Activated CD4-positive, alpha-beta memory T cell treated with anti-CD3 and anti-CD28 coated beads for 36 hours (primary cell): ENCODE measurements at regions not wholly inside any gene's neighbourhood (a gene's known extent, or its start where the extent isn't known, plus 50 kb on each side); places are given as distances from the start of the nearest gene placed in this dataset.
"Not testable (repeated sequence)": the region's sequence is repeated elsewhere in the genome, so short reads cannot be mapped to it uniquely, and the experiment has no call there.

ENCODE experiments used
- CTCF ChIA-PET: fragments of 350-600 bp; sonication (Branson Sonifier 250); formaldehyde crosslinking; loops from one replicate; lab custom pipeline; 2021; ENCODE audit warnings: antibody characterized with exemption, inconsistent platforms; lab: Charles Lee
- POLR2A ChIA-PET: fragments of 350-600 bp; sonication (Branson Sonifier 250); formaldehyde crosslinking; loops from one replicate; lab custom pipeline; 2021; ENCODE audit warnings: antibody characterized with exemption; lab: Charles Lee
- DNase-seq: peaks from one replicate; pipeline ENCODE4 v3.0.0-alpha.2; 2020
- H3K27ac Mint-ChIP-seq: one replicate; pipeline ENCODE4 v1.8.0; 2021; ENCODE audit warnings: mixed read lengths
- H3K27me3 Mint-ChIP-seq: one replicate; pipeline ENCODE4 v1.8.0; 2021; ENCODE audit warnings: mixed read lengths
- H3K36me3 Mint-ChIP-seq: one replicate; pipeline ENCODE4 v1.8.0; 2021; ENCODE audit warnings: mixed read lengths
- H3K4me1 Mint-ChIP-seq: one replicate; pipeline ENCODE4 v1.8.0; 2021; ENCODE audit warnings: low read depth, mixed read lengths
- H3K4me3 Mint-ChIP-seq: one replicate; pipeline ENCODE4 v1.8.0; 2021; ENCODE audit warnings: mild to moderate bottlenecking, mixed read lengths
- H3K9me3 Mint-ChIP-seq: one replicate; pipeline ENCODE4 v1.8.0; 2021; ENCODE audit warnings: mixed read lengths
- intact Hi-C: fragments of 100-400 bp; cut with micrococcal nuclease; formaldehyde crosslinking; loops from one replicate; pipeline ENCODE4 v1.15.1; 2023

GRCh38 chr16:73404001-73404400 is 356.1 kb upstream of the ZFHX3 start:
- DNase-seq = no peak
- ChIA-PET POLR2A (no interaction called here), CTCF (no interaction called here)
- Mint-ChIP-seq H3K4me3 (no peak overlapping the region), H3K27me3 (no peaks in the 10 kb centered on the region), H3K36me3 (no peaks in the 10 kb centered on the region), H3K9me3 (no peaks in the 10 kb centered on the region), H3K27ac (no peak overlapping the region), H3K4me1 (no peaks in the 10 kb centered on the region)
- intact Hi-C loops = no loop called here

DNA sequence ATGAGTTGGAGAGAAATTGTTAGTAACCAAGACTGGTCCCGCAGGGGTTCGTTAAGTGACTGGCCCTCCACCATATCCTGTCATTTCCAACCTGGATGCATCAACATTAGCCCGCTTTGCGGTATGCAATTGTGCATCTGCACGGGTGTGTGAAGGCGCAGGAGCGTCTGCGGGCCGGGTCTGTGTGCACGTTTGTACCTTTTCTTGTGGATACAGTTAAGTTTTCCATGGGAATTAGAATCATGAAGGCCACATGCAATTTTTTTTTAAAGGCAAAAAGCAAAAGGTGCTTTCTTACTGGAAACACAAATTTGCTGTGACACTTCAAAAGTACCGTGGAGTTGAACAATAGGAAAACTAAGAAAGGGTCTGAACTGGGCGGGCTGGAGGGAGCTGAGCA is 355.4 kb upstream of the ZFHX3 start:
- no peak for DNase-seq

GRCh38 chr16:73400951-73401350 is 353.0 kb upstream of the ZFHX3 start:
- ChIA-PET CTCF (no interaction called here), POLR2A (no interaction called here)
- Mint-ChIP-seq H3K36me3 (no peaks in the 10 kb centered on the region), H3K27ac (no peak overlapping the region), H3K4me3 (no peak overlapping the region), H3K4me1 (no peaks in the 10 kb centered on the region), H3K27me3 (no peaks in the 10 kb centered on the region), H3K9me3 (no peaks in the 10 kb centered on the region)
- no peak for DNase-seq
- intact Hi-C loops = no loop called here

More for the DNA sequence above, 355.4 kb upstream of the ZFHX3 start:
- intact Hi-C loops = no loop called here
- H3K4me3 Mint-ChIP-seq = no peak overlapping the region
- no peaks in the 10 kb centered on the region for H3K4me1 Mint-ChIP-seq
- H3K36me3 Mint-ChIP-seq = no peaks in the 10 kb centered on the region
- H3K9me3 Mint-ChIP-seq = no peaks in the 10 kb centered on the region
- ChIA-PET POLR2A (no interaction called here), CTCF (no interaction called here)
- no peaks in the 10 kb centered on the region for H3K27me3 Mint-ChIP-seq
- no peak overlapping the region for H3K27ac Mint-ChIP-seq

- Mint-ChIP-seq H3K27ac (no peak overlapping the region), H3K4me1 (no peaks in the 10 kb centered on the region), H3K9me3 (no peaks in the 10 kb centered on the region), H3K36me3 (no peaks in the 10 kb centered on the region), H3K4me3 (no peak overlapping the region), H3K27me3 (no peaks in the 10 kb centered on the region)
- ChIA-PET POLR2A (no interaction called here), CTCF (no interaction called here)
- intact Hi-C loops = no loop called here
- no peak for DNase-seq
These were observed 352.1 kb upstream of the ZFHX3 start for GRCh38 chr16:73399997-73400396.

- Mint-ChIP-seq H3K9me3 (no peaks in the 10 kb centered on the region), H3K27ac (no peak overlapping the region), H3K36me3 (no peaks in the 10 kb centered on the region), H3K27me3 (no peaks in the 10 kb centered on the region), H3K4me1 (no peaks in the 10 kb centered on the region), H3K4me3 (no peak overlapping the region)
- DNase-seq = no peak
- POLR2A ChIA-PET = no interaction called here
- intact Hi-C loops = no loop called here
- CTCF ChIA-PET = no interaction called here
These were observed 351.6 kb upstream of the ZFHX3 start for GRCh38 chr16:73399486-73399885.

DNA sequence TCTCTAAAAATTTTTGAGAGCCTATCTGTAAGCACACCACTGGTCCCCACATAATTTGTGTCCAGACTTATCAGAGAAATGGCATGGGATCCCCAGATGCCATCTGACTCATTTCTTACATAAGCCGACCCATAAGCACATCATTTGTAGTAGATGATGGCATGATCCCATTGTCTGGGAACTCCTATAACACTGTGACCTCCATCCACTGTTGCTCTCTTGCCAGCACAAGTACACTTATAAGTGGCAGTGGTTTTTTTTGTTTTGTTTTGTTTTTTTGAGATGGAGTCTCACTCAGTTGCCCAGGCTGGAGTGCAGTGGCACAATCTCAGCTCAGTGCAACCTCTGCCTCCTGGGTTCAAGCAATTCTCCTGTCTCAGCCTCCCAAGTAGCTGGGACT is 350.7 kb upstream of the ZFHX3 start:
- H3K27ac Mint-ChIP-seq, H3K27me3 Mint-ChIP-seq, CTCF ChIA-PET, H3K4me1 Mint-ChIP-seq, POLR2A ChIA-PET, H3K36me3 Mint-ChIP-seq, DNase-seq, intact Hi-C loops, H3K4me3 Mint-ChIP-seq, H3K9me3 Mint-ChIP-seq: not testable (repeated sequence)

GRCh38 chr16:73396556-73396955 is 348.6 kb upstream of the ZFHX3 start:
- ChIA-PET CTCF (no interaction called here), POLR2A (no interaction called here)
- no peaks in the 10 kb centered on the region for H3K9me3 Mint-ChIP-seq
- no peaks in the 10 kb centered on the region for H3K27me3 Mint-ChIP-seq
- H3K36me3 Mint-ChIP-seq = no peaks in the 10 kb centered on the region
- no peak for DNase-seq
- no peak overlapping the region for H3K4me3 Mint-ChIP-seq
- no peak overlapping the region for H3K27ac Mint-ChIP-seq
- intact Hi-C loops = no loop called here
- no peaks in the 10 kb centered on the region for H3K4me1 Mint-ChIP-seq

DNA sequence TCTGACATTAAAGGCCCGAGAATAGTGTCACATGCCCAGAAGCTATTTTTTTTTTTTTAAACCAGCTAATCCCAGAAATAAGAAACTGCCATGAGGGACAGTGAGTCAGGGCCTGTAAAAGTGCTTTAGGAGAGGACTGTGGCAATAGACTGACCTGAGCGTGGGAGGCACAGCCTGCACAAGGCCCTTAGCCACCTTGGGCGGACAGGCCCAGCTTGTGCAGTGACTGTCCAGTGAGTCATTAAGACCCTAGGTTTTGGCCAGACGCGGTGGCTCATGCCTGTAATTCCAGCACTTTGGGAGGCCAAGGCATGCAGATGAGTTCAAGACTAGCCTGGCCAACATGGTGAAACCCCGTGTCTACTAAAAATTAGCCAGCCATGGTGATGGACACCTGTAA is 343.0 kb upstream of the ZFHX3 start:
- Mint-ChIP-seq H3K4me1 (no peaks in the 10 kb centered on the region), H3K27me3 (no peaks in the 10 kb centered on the region), H3K27ac (no peak overlapping the region), H3K4me3 (no peak overlapping the region), H3K9me3 (no peaks in the 10 kb centered on the region), H3K36me3 (no peaks in the 10 kb centered on the region)
- intact Hi-C loops = no loop called here
- no peak for DNase-seq
- ChIA-PET POLR2A (interaction anchor here (0.7 kb wide), 1 partner anchor 1455 kb away, joined by 4 read pairs; no protein-coding TSS in a partner anchor), CTCF (no interaction called here)

DNA sequence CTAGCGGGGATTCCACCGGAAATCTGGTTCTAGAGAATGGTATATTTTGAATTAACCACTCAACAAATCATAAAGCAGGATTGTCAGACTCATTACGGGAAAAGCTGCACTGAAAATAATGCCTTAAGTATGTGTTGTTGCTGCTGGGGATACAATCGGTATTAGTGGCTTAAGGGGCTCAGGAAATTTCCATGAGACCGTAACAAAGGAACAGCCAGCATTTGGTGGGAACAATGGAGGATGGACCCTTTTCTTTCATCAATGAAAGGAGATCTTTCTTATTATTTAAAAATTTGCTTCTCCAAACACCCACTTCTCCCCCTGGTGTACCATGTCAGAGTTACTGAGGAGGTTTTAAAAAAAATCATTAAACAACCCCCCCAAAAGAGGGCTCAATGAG is 342.6 kb upstream of the ZFHX3 start:
- CTCF ChIA-PET = no interaction called here
- Mint-ChIP-seq H3K36me3 (no peaks in the 10 kb centered on the region), H3K9me3 (no peaks in the 10 kb centered on the region), H3K27me3 (no peaks in the 10 kb centered on the region), H3K27ac (no peak overlapping the region), H3K4me3 (no peak overlapping the region), H3K4me1 (no peaks in the 10 kb centered on the region)
- intact Hi-C loops = no loop called here
- POLR2A ChIA-PET = no interaction called here
- no peak for DNase-seq

DNA sequence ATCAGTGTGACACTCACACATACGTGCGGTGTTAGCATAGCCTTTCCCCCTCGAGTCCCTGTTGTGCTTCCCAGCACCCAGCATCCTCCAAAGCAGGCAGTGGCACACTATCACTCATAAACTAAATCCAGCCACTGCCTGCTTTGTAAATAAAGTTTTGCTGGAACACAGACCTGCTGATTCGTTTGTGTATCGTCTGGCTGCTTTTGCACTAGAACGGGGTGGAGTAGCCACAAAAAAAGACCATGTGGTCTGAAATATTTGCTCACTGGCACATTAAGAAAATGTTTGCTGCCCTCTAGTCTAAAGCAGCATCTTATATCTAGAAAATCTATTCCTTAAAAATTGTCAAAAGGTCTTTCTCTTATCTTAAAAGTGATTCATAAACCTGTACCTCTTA is 341.2 kb upstream of the ZFHX3 start:
- Mint-ChIP-seq H3K27me3 (no peaks in the 10 kb centered on the region), H3K27ac (no peak overlapping the region), H3K4me3 (no peak overlapping the region), H3K9me3 (no peaks in the 10 kb centered on the region), H3K36me3 (no peaks in the 10 kb centered on the region), H3K4me1 (no peaks in the 10 kb centered on the region)
- POLR2A ChIA-PET = no interaction called here
- intact Hi-C loops = no loop called here
- no peak for DNase-seq
- CTCF ChIA-PET = no interaction called here

GRCh38 chr16:73387979-73388378 is 340.1 kb upstream of the ZFHX3 start:
- no peaks in the 10 kb centered on the region for H3K9me3 Mint-ChIP-seq
- H3K4me1 Mint-ChIP-seq = no peaks in the 10 kb centered on the region
- no peak overlapping the region for H3K27ac Mint-ChIP-seq
- H3K27me3 Mint-ChIP-seq = no peaks in the 10 kb centered on the region
- CTCF ChIA-PET = no interaction called here
- no peak overlapping the region for H3K4me3 Mint-ChIP-seq
- no peak for DNase-seq
- intact Hi-C loops = no loop called here
- no peaks in the 10 kb centered on the region for H3K36me3 Mint-ChIP-seq
- POLR2A ChIA-PET = no interaction called here

GRCh38 chr16:73385696-73386095 is 337.8 kb upstream of the ZFHX3 start:
- POLR2A ChIA-PET = no interaction called here
- H3K27ac Mint-ChIP-seq = no peak overlapping the region
- no peaks in the 10 kb centered on the region for H3K27me3 Mint-ChIP-seq
- intact Hi-C loops = no loop called here
- no peaks in the 10 kb centered on the region for H3K9me3 Mint-ChIP-seq
- no peaks in the 10 kb centered on the region for H3K36me3 Mint-ChIP-seq
- H3K4me3 Mint-ChIP-seq = no peak overlapping the region
- DNase-seq = no peak
- CTCF ChIA-PET = no interaction called here
- no peaks in the 10 kb centered on the region for H3K4me1 Mint-ChIP-seq

DNA sequence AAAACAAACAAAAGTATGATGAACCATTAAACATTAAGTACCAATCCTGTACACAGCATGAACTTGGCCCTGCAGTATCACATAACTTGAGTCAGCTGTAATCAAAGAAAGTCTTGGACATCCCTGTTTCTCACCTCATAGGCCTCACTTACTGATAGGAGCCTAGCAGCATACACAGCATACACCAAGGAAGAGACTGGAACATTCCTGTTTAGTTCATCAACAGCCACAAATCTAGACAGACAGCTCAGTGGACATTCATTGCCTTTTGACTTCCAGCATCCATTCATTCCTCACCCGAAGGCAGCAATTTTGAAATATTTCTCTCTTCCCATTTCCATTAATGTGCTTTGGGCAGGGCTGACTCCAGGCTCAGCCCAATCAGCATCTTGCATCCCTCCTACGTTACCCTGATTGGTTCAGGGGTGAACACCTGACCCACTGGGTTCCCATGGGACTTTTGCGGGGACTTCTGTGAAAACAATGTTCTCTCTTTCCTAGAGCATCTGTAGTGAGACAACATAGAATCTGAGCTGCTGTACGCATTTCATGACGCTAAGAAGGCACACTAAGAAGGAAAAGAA is 336.7 kb upstream of the ZFHX3 start:
- CTCF ChIA-PET = no interaction called here
- no peak for DNase-seq
- Mint-ChIP-seq H3K9me3 (no peaks in the 10 kb centered on the region), H3K27me3 (no peaks in the 10 kb centered on the region), H3K27ac (no peak overlapping the region), H3K4me1 (no peaks in the 10 kb centered on the region), H3K4me3 (no peak overlapping the region), H3K36me3 (no peaks in the 10 kb centered on the region)
- POLR2A ChIA-PET = no interaction called here
- intact Hi-C loops = no loop called here
